ENCODE measurements at regions not wholly inside any gene's neighbourhood (a gene's known extent, or its start where the extent isn't known, plus 50 kb on each side); places are given as distances from the start of the nearest gene placed in this dataset.

GRCh38 chr7:130903358-130903974, 169.5 kb upstream of the KLF14 start:
- Mint-ChIP-seq H3K4me3 (no peak overlapping the region), H3K36me3 (ENCODE audit: low read depth) (peaks cover 28% of the 10 kb centered on the region)

GRCh38 chr7:130904031-130904757, 170.2 kb upstream of the KLF14 start:
- Mint-ChIP-seq H3K36me3 (ENCODE audit: low read depth) (peaks cover 31% of the 10 kb centered on the region), H3K27me3 (ENCODE audit: low read depth) (no peaks in the 10 kb centered on the region), H3K9me3 (no peaks in the 10 kb centered on the region), H3K4me3 (no peak overlapping the region), H3K4me1 (ENCODE audit: low read depth) (peaks cover 51% of the 10 kb centered on the region), H3K27ac (peak overlapping the region; percentile 69)

More at GRCh38 chr7:130903358-130903974, 169.5 kb upstream of the KLF14 start:
- Mint-ChIP-seq H3K9me3 (no peaks in the 10 kb centered on the region), H3K27me3 (ENCODE audit: low read depth) (no peaks in the 10 kb centered on the region), H3K4me1 (ENCODE audit: low read depth) (peaks cover 49% of the 10 kb centered on the region), H3K27ac (peak overlapping the region; percentile 62)

- H3K4me3 Mint-ChIP-seq: no peak overlapping the region
- no peaks in the 10 kb centered on the region for H3K27me3 Mint-ChIP-seq (ENCODE audit: low read depth)
- H3K27ac Mint-ChIP-seq: no peak overlapping the region
- peaks cover 34% of the 10 kb centered on the region for H3K36me3 Mint-ChIP-seq (ENCODE audit: low read depth)
- H3K9me3 Mint-ChIP-seq: no peaks in the 10 kb centered on the region
- peaks cover 51% of the 10 kb centered on the region for H3K4me1 Mint-ChIP-seq (ENCODE audit: low read depth)
These were observed 170.8 kb upstream of the KLF14 start for GRCh38 chr7:130904792-130905191.

GRCh38 chr7:130906575-130906974, 172.6 kb upstream of the KLF14 start:
- H3K27me3 Mint-ChIP-seq (ENCODE audit: low read depth): no peaks in the 10 kb centered on the region
- H3K9me3 Mint-ChIP-seq: no peaks in the 10 kb centered on the region
- peaks cover 61% of the 10 kb centered on the region for H3K4me1 Mint-ChIP-seq (ENCODE audit: low read depth)
- peak overlapping the region; percentile 57 for H3K27ac Mint-ChIP-seq
- H3K4me3 Mint-ChIP-seq: no peak overlapping the region
- peaks cover 38% of the 10 kb centered on the region for H3K36me3 Mint-ChIP-seq (ENCODE audit: low read depth)

GRCh38 chr7:130907439-130907838, 173.4 kb upstream of the KLF14 start:
- peak overlapping the region; percentile 16 for H3K27ac Mint-ChIP-seq
- H3K9me3 Mint-ChIP-seq: no peaks in the 10 kb centered on the region
- H3K4me3 Mint-ChIP-seq: no peak overlapping the region
- H3K4me1 Mint-ChIP-seq (ENCODE audit: low read depth): peaks cover 63% of the 10 kb centered on the region
- peaks cover 42% of the 10 kb centered on the region for H3K36me3 Mint-ChIP-seq (ENCODE audit: low read depth)
- H3K27me3 Mint-ChIP-seq (ENCODE audit: low read depth): no peaks in the 10 kb centered on the region

GRCh38 chr7:130908345-130909160, 174.5 kb upstream of the KLF14 start:
- Mint-ChIP-seq H3K4me3 (no peak overlapping the region), H3K36me3 (ENCODE audit: low read depth) (peaks cover 36% of the 10 kb centered on the region), H3K4me1 (ENCODE audit: low read depth) (peaks cover 65% of the 10 kb centered on the region), H3K27ac (peak overlapping the region; percentile 8), H3K9me3 (no peaks in the 10 kb centered on the region), H3K27me3 (ENCODE audit: low read depth) (no peaks in the 10 kb centered on the region)

GRCh38 chr7:130909161-130909836, 175.3 kb upstream of the KLF14 start:
- H3K4me1 Mint-ChIP-seq (ENCODE audit: low read depth): peaks cover 67% of the 10 kb centered on the region
- H3K9me3 Mint-ChIP-seq: no peaks in the 10 kb centered on the region
- H3K4me3 Mint-ChIP-seq: peak overlapping the region; percentile 21
- peak overlapping the region; percentile 64 for H3K27ac Mint-ChIP-seq
- H3K27me3 Mint-ChIP-seq (ENCODE audit: low read depth): no peaks in the 10 kb centered on the region
- H3K36me3 Mint-ChIP-seq (ENCODE audit: low read depth): peaks cover 38% of the 10 kb centered on the region

- peaks cover 69% of the 10 kb centered on the region for H3K4me1 Mint-ChIP-seq (ENCODE audit: low read depth)
These were observed 176.1 kb upstream of the KLF14 start for GRCh38 chr7:130909881-130910672.

GRCh38 chr7:130910949-130911944, 177.2 kb upstream of the KLF14 start:
- no peaks in the 10 kb centered on the region for H3K9me3 Mint-ChIP-seq
- H3K27ac Mint-ChIP-seq: peak overlapping the region; percentile 89
- H3K4me3 Mint-ChIP-seq: peak overlapping the region; percentile 83
- peaks cover 72% of the 10 kb centered on the region for H3K4me1 Mint-ChIP-seq (ENCODE audit: low read depth)
- H3K36me3 Mint-ChIP-seq (ENCODE audit: low read depth): peaks cover 42% of the 10 kb centered on the region
- no peaks in the 10 kb centered on the region for H3K27me3 Mint-ChIP-seq (ENCODE audit: low read depth)

More at GRCh38 chr7:130909881-130910672, 176.1 kb upstream of the KLF14 start:
- Mint-ChIP-seq H3K9me3 (no peaks in the 10 kb centered on the region), H3K36me3 (ENCODE audit: low read depth) (peaks cover 38% of the 10 kb centered on the region), H3K27ac (peak overlapping the region; percentile 64), H3K4me3 (peak overlapping the region; percentile 20), H3K27me3 (ENCODE audit: low read depth) (no peaks in the 10 kb centered on the region)

GRCh38 chr7:130912082-130912861, 178.3 kb upstream of the KLF14 start:
- H3K27me3 Mint-ChIP-seq (ENCODE audit: low read depth): no peaks in the 10 kb centered on the region
- H3K9me3 Mint-ChIP-seq: no peaks in the 10 kb centered on the region
- H3K36me3 Mint-ChIP-seq (ENCODE audit: low read depth): peaks cover 48% of the 10 kb centered on the region
- H3K4me1 Mint-ChIP-seq (ENCODE audit: low read depth): peaks cover 78% of the 10 kb centered on the region
- H3K4me3 Mint-ChIP-seq: peak overlapping the region; percentile 83
- peak overlapping the region; percentile 89 for H3K27ac Mint-ChIP-seq

- peak overlapping the region; percentile 83 for H3K4me3 Mint-ChIP-seq
- H3K36me3 Mint-ChIP-seq (ENCODE audit: low read depth): peaks cover 52% of the 10 kb centered on the region
- H3K27ac Mint-ChIP-seq: peak overlapping the region; percentile 89
- no peaks in the 10 kb centered on the region for H3K9me3 Mint-ChIP-seq
- no peaks in the 10 kb centered on the region for H3K27me3 Mint-ChIP-seq (ENCODE audit: low read depth)
- peaks cover 83% of the 10 kb centered on the region for H3K4me1 Mint-ChIP-seq (ENCODE audit: low read depth)
These were observed 179.0 kb upstream of the KLF14 start for GRCh38 chr7:130912862-130913638.
